IMR-90 (cell line): ENCODE measurements at regions not wholly inside any gene's neighbourhood (a gene's known extent, or its start where the extent isn't known, plus 50 kb on each side); places are given as distances from the start of the nearest gene placed in this dataset.

Experiments used
- ATAC-seq: fragments of 200-7000 bp; cut with Tn5 transposase; 2 replicates; pipeline ENCODE4 v1.9.1; 2020; ENCODE audit warnings: low read depth, mild to moderate bottlenecking, moderate library complexity
- BruUV-seq: library from RNA; stranded (reverse); fragments of 400-500 nt; replicated peaks from 2 replicates; lab custom pipeline; 2021; lab: Mats Ljungman, UMichigan
- CTCF ChIA-PET: fragments of 300-600 bp; formaldehyde crosslinking; extraction: SDS; loops from one replicate; lab custom pipeline; 2021; ENCODE audit warnings: antibody characterized with exemption; lab: Yijun Ruan, JAX
- POLR2A ChIA-PET: fragments of 300-600 bp; sonication (Branson Sonifier 250); formaldehyde crosslinking; loops from one replicate; lab custom pipeline; 2022; ENCODE audit warnings: antibody characterized with exemption; ENCODE audit not compliant: unreplicated experiment; lab: Charles Lee
- DNase-seq: peaks from one replicate; pipeline ENCODE4 v3.0.0; 2013
- H2AFZ ChIP-seq: replicated peaks from 2 replicates; pipeline ENCODE3; 2013; ENCODE audit warnings: low read length, mild to moderate bottlenecking; ENCODE audit not compliant: poor library complexity
- H2AK5ac ChIP-seq: 2 replicates; pipeline ENCODE4 v1.6.1; 2013; ENCODE audit warnings: low read depth, low read length, inconsistent platforms
- H2AK9ac ChIP-seq: replicated peaks from 2 replicates; pipeline ENCODE3; 2013; ENCODE audit warnings: mild to moderate bottlenecking, low read depth, low read length, moderate library complexity; ENCODE audit not compliant: poor library complexity
- H2BK120ac ChIP-seq: 2 replicates; pipeline ENCODE4 v1.6.1; 2013; ENCODE audit warnings: low read depth, low read length, inconsistent platforms
- H2BK15ac ChIP-seq: 3 replicates; pipeline ENCODE4 v1.6.1; 2013; ENCODE audit warnings: low read depth, low read length, inconsistent platforms
- H2BK20ac ChIP-seq: 2 replicates; pipeline ENCODE4 v1.6.1; 2013; ENCODE audit warnings: low read depth, mild to moderate bottlenecking, inconsistent platforms, low read length, moderate library complexity
- H2BK5ac ChIP-seq: 2 replicates; pipeline ENCODE4 v1.6.1; 2013; ENCODE audit warnings: mild to moderate bottlenecking, low read depth, low read length, inconsistent platforms; ENCODE audit not compliant: poor library complexity, severe bottlenecking
- H3K14ac ChIP-seq: replicated peaks from 2 replicates; pipeline ENCODE4 v1.6.1; 2013; ENCODE audit warnings: low read depth, low read length, inconsistent platforms
- H3K18ac ChIP-seq: 2 replicates; pipeline ENCODE4 v1.6.1; 2013; ENCODE audit warnings: low read depth, low read length, control low read depth
- H3K23ac ChIP-seq: 2 replicates; pipeline ENCODE4 v1.6.1; 2013; ENCODE audit warnings: low read depth, low read length, inconsistent platforms
- H3K27ac ChIP-seq: 2 replicates; pipeline ENCODE4 v1.5.1; 2013; ENCODE audit warnings: mild to moderate bottlenecking, control low read depth, low read length; ENCODE audit not compliant: insufficient read depth
- H3K27me3 ChIP-seq: 2 replicates; pipeline ENCODE4 v1.6.1; 2013; ENCODE audit warnings: low read length; ENCODE audit not compliant: control insufficient read depth, insufficient read depth
- H3K36me3 ChIP-seq: 2 replicates; pipeline ENCODE4 v1.6.1; 2013; ENCODE audit warnings: low read length, mixed read lengths; ENCODE audit not compliant: control insufficient read depth, insufficient read depth
- H3K4ac ChIP-seq: 2 replicates; pipeline ENCODE4 v1.6.1; 2013; ENCODE audit warnings: low read depth, low read length, inconsistent platforms
- H3K4me1 ChIP-seq: 2 replicates; pipeline ENCODE4 v1.6.1; 2013; ENCODE audit warnings: low read length, mixed read lengths; ENCODE audit not compliant: control insufficient read depth, insufficient read depth
- H3K4me2 ChIP-seq: 2 replicates; pipeline ENCODE4 v1.6.1; 2013; ENCODE audit warnings: low read depth, mild to moderate bottlenecking, control low read depth, low read length, moderate library complexity
- H3K4me3 ChIP-seq: 2 replicates; pipeline ENCODE4 v1.5.1; 2013; ENCODE audit warnings: low read depth, mild to moderate bottlenecking, control low read depth, low read length, moderate library complexity; ENCODE audit not compliant: insufficient read depth
- H3K56ac ChIP-seq: 2 replicates; pipeline ENCODE4 v1.6.1; 2013; ENCODE audit warnings: low read length, inconsistent platforms; ENCODE audit not compliant: insufficient read depth; ENCODE audit errors: extremely low read depth
- H3K79me1 ChIP-seq, 2 experiments: 2 replicates each; pipeline ENCODE4 v1.6.1; 2013; ENCODE audit warnings: low read length in 2 of 2, inconsistent platforms in 1 of 2, low read depth in 1 of 2
- H3K9ac ChIP-seq: 2 replicates; pipeline ENCODE4 v1.6.1; 2013; ENCODE audit warnings: low read depth, low read length, control low read depth
- H3K9me1 ChIP-seq: 2 replicates; pipeline ENCODE4 v1.6.1; 2013; ENCODE audit warnings: low read length, inconsistent platforms; ENCODE audit not compliant: insufficient read depth
- H3K9me3 ChIP-seq: 2 replicates; pipeline ENCODE4 v1.6.1; 2013; ENCODE audit warnings: low read length; ENCODE audit not compliant: control insufficient read depth, insufficient read depth
- H4K20me1 ChIP-seq: 2 replicates; pipeline ENCODE4 v1.6.1; 2013; ENCODE audit warnings: low read length, inconsistent platforms; ENCODE audit not compliant: insufficient read depth
- H4K5ac ChIP-seq: 2 replicates; pipeline ENCODE4 v1.6.1; 2013; ENCODE audit warnings: mild to moderate bottlenecking, low read depth, low read length, control low read depth
- H4K8ac ChIP-seq, 2 experiments: 2 replicates each; pipeline ENCODE4 v1.6.1; 2013; ENCODE audit warnings: low read depth in 2 of 2, low read length in 2 of 2, control low read depth in 1 of 2, inconsistent platforms in 1 of 2
- H4K91ac ChIP-seq: 2 replicates; pipeline ENCODE4 v1.6.1; 2013; ENCODE audit warnings: low read depth, low read length, inconsistent platforms; ENCODE audit not compliant: insufficient read depth
- BHLHE40 ChIP-seq: fragments of 150-350 bp; IDR thresholded peaks from 2 replicates; pipeline ENCODE4 v1.6.1; 2016; ENCODE audit warnings: mild to moderate bottlenecking, low read depth, low read length
- CEBPB ChIP-seq: IDR thresholded peaks from 2 replicates; pipeline ENCODE4 v1.6.1; 2012; ENCODE audit warnings: low read depth, low read length, improper control_type of control experiment
- CHD1 ChIP-seq: IDR thresholded peaks from 2 replicates; pipeline ENCODE4 v1.6.1; 2012; ENCODE audit warnings: low read depth, low read length, improper control_type of control experiment
- FOS ChIP-seq: fragments of 150-350 bp; IDR thresholded peaks from 2 replicates; pipeline ENCODE4 v1.6.1; 2016; ENCODE audit warnings: low read depth, low read length
- MAFK ChIP-seq: IDR thresholded peaks from 2 replicates; pipeline ENCODE4 v1.6.1; 2012; ENCODE audit warnings: low read depth, low read length, improper control_type of control experiment
- MAZ ChIP-seq: IDR thresholded peaks from 2 replicates; pipeline ENCODE4 v1.6.1; 2012; ENCODE audit warnings: low read depth, mild to moderate bottlenecking, low read length, improper control_type of control experiment, moderate library complexity, borderline replicate concordance
- MXI1 ChIP-seq: IDR thresholded peaks from 2 replicates; pipeline ENCODE4 v1.6.1; 2012; ENCODE audit warnings: low read depth, mild to moderate bottlenecking, low read length, moderate library complexity, borderline replicate concordance
- NFE2L2 ChIP-seq: fragments of 150-350 bp; IDR thresholded peaks from 2 replicates; pipeline ENCODE4 v1.6.1; 2016; ENCODE audit warnings: low read depth, mild to moderate bottlenecking, low read length
- POLR2A ChIP-seq: IDR thresholded peaks from 2 replicates; pipeline ENCODE4 v1.6.1; 2012; ENCODE audit warnings: mild to moderate bottlenecking, low read depth, low read length
- RAD21 ChIP-seq: IDR thresholded peaks from 2 replicates; pipeline ENCODE4 v1.6.1; 2012; ENCODE audit warnings: low read length, improper control_type of control experiment
- RCOR1 ChIP-seq: IDR thresholded peaks from 2 replicates; pipeline ENCODE4 v1.6.1; 2012; ENCODE audit warnings: mild to moderate bottlenecking, low read length, improper control_type of control experiment; ENCODE audit not compliant: insufficient replicate concordance
- RFX5 ChIP-seq: IDR thresholded peaks from 2 replicates; pipeline ENCODE4 v1.8.0; 2012; ENCODE audit warnings: low read depth, mild to moderate bottlenecking, low read length, moderate library complexity
- SMC3 ChIP-seq: fragments of 150-350 bp; IDR thresholded peaks from 2 replicates; pipeline ENCODE4 v1.6.1; 2016; ENCODE audit warnings: low read depth, mild to moderate bottlenecking, antibody characterized with exemption, low read length, moderate library complexity
- WGBS, 2 experiments: methylation state at CpG; one replicate each; pipeline versions ENCODE4 v1.1.5 to v1.1.7; 2013; ENCODE audit warnings: missing lambda C conversion rate in 2 of 2; ENCODE audit not compliant: insufficient read length in 1 of 2; ENCODE audit errors: extremely low coverage in 2 of 2; 5-methylcytosine and 5-hydroxymethylcytosine counted together
- dilution Hi-C: fragments of 300-500 bp; cut with HindIII; formaldehyde crosslinking; loops from one replicate; pipeline ENCODE4 v1.14.3; 2018; ENCODE audit warnings: low sequenced_read_pairs; ENCODE audit not compliant: unreplicated experiment
- in situ Hi-C: fragments of 300-500 bp; cut with MboI; formaldehyde crosslinking; loops from 3 replicates; pipeline ENCODE4 v1.14.3; 2019; ENCODE audit warnings: low sequenced_read_pairs, inconsistent platforms, mixed read lengths
- intact Hi-C: fragments of 100-400 bp; cut with micrococcal nuclease; formaldehyde crosslinking; loops from 2 replicates; pipeline ENCODE4 v1.10.0; 2022
- TF ChIP-seq, protein P1 (sequence below): fragments of 150-350 bp; IDR thresholded peaks from 2 replicates; pipeline ENCODE4 v1.6.1; 2017; ENCODE audit warnings: mild to moderate bottlenecking, antibody characterized with exemption, low read length, low read depth
- TF ChIP-seq, protein P2 (sequence below): conservative IDR thresholded peaks from 2 replicates; pipeline ENCODE4 v1.5.1; 2012; ENCODE audit warnings: mild to moderate bottlenecking, low read depth, low read length, improper control_type of control experiment
- TF ChIP-seq, protein P3 (sequence below): fragments of 150-350 bp; IDR thresholded peaks from 2 replicates; pipeline ENCODE4 v1.6.1; 2016; ENCODE audit warnings: low read depth, mild to moderate bottlenecking, low read length, moderate library complexity, borderline replicate concordance

DNA sequence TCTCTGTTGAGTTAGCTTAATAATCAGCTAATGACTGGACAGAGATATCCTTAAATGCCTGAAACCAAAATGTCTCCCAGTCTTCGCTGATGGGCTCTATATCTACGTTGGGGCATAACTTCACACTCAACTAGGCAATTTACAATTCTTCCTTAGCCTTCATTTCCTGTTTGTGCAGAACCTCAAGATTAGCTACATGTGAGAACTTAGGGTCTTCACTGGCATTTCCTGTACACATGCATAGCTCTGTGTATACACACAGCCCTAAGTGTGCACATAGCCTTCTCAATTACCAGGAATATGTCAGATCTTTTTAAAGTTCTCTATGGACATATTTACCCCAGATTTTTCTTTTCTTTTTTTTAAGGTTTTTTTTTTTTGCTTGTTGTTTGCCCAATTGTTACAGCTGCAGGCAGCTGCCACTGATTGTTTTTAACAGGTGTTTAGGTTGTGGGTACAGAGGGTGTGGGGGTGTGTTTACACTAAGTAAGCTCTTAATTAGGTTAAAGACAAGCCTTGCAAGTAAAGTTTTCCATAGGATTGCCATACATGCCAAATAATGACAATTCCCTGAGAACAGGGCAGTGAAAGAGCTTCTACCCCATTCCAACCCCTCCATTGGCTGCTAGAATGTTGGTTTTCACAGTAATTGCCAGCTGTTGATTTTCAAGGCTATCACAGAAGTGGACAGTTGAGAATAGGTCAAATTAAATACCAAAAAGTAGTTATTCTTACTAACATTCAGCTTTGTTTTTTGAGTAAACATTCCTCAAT is 441.0 kb downstream of the TLE4 start:
- in situ Hi-C loops = no loop called here
- dilution Hi-C loops = no loop called here
- no peaks in the 10 kb centered on the region for H4K20me1 ChIP-seq
- no peaks in the 10 kb centered on the region for H3K27me3 ChIP-seq
- no peak overlapping the region for H3K4me3 ChIP-seq
- DNase-seq (no peak), ATAC-seq (no peak)
- H2BK20ac ChIP-seq = no peak overlapping the region
- no peaks in the 10 kb centered on the region for H3K79me1 ChIP-seq
- no CpG with 5 or more reads among the region's 2 CpGs for WGBS, 2 experiments
- no peak overlapping the region for H4K5ac ChIP-seq
- H3K27ac ChIP-seq = no peak overlapping the region
- H3K9ac ChIP-seq = no peak overlapping the region
- no peak overlapping the region for H2AK9ac ChIP-seq
- H2AFZ ChIP-seq = no peak overlapping the region
- H2BK15ac ChIP-seq = no peak overlapping the region
- H3K9me1 ChIP-seq = 0 out of 2 replicates have a peak, but pooled peaks cover 2% of the 10 kb centered on the region
- no peak overlapping the region for H4K91ac ChIP-seq
- POLR2A ChIA-PET = no interaction called here
- no peak overlapping the region for H2AK5ac ChIP-seq
- H2BK5ac ChIP-seq = no peak overlapping the region
- H2BK120ac ChIP-seq = no peak overlapping the region
- H3K4ac ChIP-seq = no peak overlapping the region
- no peak overlapping the region for H3K23ac ChIP-seq
- intact Hi-C loops = no loop called here
- TF ChIP-seq MXI1 (no peak), CEBPB (no peak), RAD21 (no peak), MAFK (no peak), BHLHE40 (no peak), CHD1 (no peak), NFE2L2 (no peak), FOS (no peak), SMC3 (no peak), POLR2A (no peak), RCOR1 (no peak), MAZ (no peak), RFX5 (no peak)
- TF ChIP-seq, protein P1, sequence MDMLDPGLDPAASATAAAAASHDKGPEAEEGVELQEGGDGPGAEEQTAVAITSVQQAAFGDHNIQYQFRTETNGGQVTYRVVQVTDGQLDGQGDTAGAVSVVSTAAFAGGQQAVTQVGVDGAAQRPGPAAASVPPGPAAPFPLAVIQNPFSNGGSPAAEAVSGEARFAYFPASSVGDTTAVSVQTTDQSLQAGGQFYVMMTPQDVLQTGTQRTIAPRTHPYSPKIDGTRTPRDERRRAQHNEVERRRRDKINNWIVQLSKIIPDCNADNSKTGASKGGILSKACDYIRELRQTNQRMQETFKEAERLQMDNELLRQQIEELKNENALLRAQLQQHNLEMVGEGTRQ = no peak
- TF ChIP-seq, protein P2, sequence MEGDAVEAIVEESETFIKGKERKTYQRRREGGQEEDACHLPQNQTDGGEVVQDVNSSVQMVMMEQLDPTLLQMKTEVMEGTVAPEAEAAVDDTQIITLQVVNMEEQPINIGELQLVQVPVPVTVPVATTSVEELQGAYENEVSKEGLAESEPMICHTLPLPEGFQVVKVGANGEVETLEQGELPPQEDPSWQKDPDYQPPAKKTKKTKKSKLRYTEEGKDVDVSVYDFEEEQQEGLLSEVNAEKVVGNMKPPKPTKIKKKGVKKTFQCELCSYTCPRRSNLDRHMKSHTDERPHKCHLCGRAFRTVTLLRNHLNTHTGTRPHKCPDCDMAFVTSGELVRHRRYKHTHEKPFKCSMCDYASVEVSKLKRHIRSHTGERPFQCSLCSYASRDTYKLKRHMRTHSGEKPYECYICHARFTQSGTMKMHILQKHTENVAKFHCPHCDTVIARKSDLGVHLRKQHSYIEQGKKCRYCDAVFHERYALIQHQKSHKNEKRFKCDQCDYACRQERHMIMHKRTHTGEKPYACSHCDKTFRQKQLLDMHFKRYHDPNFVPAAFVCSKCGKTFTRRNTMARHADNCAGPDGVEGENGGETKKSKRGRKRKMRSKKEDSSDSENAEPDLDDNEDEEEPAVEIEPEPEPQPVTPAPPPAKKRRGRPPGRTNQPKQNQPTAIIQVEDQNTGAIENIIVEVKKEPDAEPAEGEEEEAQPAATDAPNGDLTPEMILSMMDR = no peak
- TF ChIP-seq, protein P3, sequence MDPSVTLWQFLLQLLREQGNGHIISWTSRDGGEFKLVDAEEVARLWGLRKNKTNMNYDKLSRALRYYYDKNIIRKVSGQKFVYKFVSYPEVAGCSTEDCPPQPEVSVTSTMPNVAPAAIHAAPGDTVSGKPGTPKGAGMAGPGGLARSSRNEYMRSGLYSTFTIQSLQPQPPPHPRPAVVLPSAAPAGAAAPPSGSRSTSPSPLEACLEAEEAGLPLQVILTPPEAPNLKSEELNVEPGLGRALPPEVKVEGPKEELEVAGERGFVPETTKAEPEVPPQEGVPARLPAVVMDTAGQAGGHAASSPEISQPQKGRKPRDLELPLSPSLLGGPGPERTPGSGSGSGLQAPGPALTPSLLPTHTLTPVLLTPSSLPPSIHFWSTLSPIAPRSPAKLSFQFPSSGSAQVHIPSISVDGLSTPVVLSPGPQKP = no peak
- no peak overlapping the region for H3K56ac ChIP-seq
- no peaks in the 10 kb centered on the region for H3K36me3 ChIP-seq
- no peak overlapping the region for H3K18ac ChIP-seq
- H3K9me3 ChIP-seq = no peaks in the 10 kb centered on the region
- no peaks in the 10 kb centered on the region for H3K4me1 ChIP-seq
- CTCF ChIA-PET = no interaction called here
- no peak overlapping the region for H3K4me2 ChIP-seq
- H3K14ac ChIP-seq = no peak overlapping the region
- BruUV-seq = no TSS peak
- no peak overlapping the region for H4K8ac ChIP-seq
